ENCODE measurements at regions not wholly inside any gene's neighbourhood (a gene's known extent, or its start where the extent isn't known, plus 50 kb on each side); places are given as distances from the start of the nearest gene placed in this dataset.

GRCh38 chr4:131388277-131388676, 1760.8 kb upstream of the PCDH10 start:
- DNase-seq (ENCODE audit: low spot score): no peak
- CTCF ChIA-PET: no interaction called here
- H3K27ac ChIP-seq: no peak overlapping the region
- TF ChIP-seq CTCF (conservative IDR thresholded peaks at IDR 0.05; ENCODE audit: low read depth): no peak
- POLR2A ChIA-PET (ENCODE audit: low non-redundant PET): no interaction called here

- TF ChIP-seq CTCF (conservative IDR thresholded peaks at IDR 0.05; ENCODE audit: low read depth): no peak
- DNase-seq (ENCODE audit: low spot score): no peak
- no peak overlapping the region for H3K27ac ChIP-seq
- POLR2A ChIA-PET (ENCODE audit: low non-redundant PET): no interaction called here
- CTCF ChIA-PET: no interaction called here
Observed at GRCh38 chr4:131408102-131408501, 1741.0 kb upstream of the PCDH10 start.

- H3K27ac ChIP-seq: no peak overlapping the region
- DNase-seq (ENCODE audit: low spot score): no peak
- no peak for TF ChIP-seq CTCF (conservative IDR thresholded peaks at IDR 0.05; ENCODE audit: low read depth)
- CTCF ChIA-PET: no interaction called here
- POLR2A ChIA-PET (ENCODE audit: low non-redundant PET): no interaction called here
Observed at GRCh38 chr4:131411393-131411792, 1737.7 kb upstream of the PCDH10 start.

- no peak overlapping the region for H3K27ac ChIP-seq
- ChIA-PET CTCF (no interaction called here), POLR2A (ENCODE audit: low non-redundant PET) (no interaction called here)
- no peak for TF ChIP-seq CTCF (conservative IDR thresholded peaks at IDR 0.05; ENCODE audit: low read depth)
- no peak for DNase-seq (ENCODE audit: low spot score)
Observed at GRCh38 chr4:131419147-131419546, 1729.9 kb upstream of the PCDH10 start.

- DNase-seq (ENCODE audit: low spot score): no peak
- CTCF ChIA-PET: interaction anchor here (0.6 kb wide), 1 partner anchor 22 kb away, joined by 3 read pairs; no protein-coding TSS in a partner anchor
Observed at GRCh38 chr4:131426023-131426758, 1722.9 kb upstream of the PCDH10 start.

GRCh38 chr4:131427000-131427399, 1722.1 kb upstream of the PCDH10 start:
- no peak for TF ChIP-seq CTCF (conservative IDR thresholded peaks at IDR 0.05; ENCODE audit: low read depth)
- DNase-seq (ENCODE audit: low spot score): no peak
- no peak overlapping the region for H3K27ac ChIP-seq
- CTCF ChIA-PET: no interaction called here
- POLR2A ChIA-PET (ENCODE audit: low non-redundant PET): no interaction called here

More at GRCh38 chr4:131426023-131426758, 1722.9 kb upstream of the PCDH10 start:
- H3K27ac ChIP-seq: no peak overlapping the region
- TF ChIP-seq CTCF (conservative IDR thresholded peaks at IDR 0.05; ENCODE audit: low read depth): no peak
- POLR2A ChIA-PET (ENCODE audit: low non-redundant PET): no interaction called here
